ENCODE measurements at regions not wholly inside any gene's neighbourhood (a gene's known extent, or its start where the extent isn't known, plus 50 kb on each side); places are given as distances from the start of the nearest gene placed in this dataset.

DNA sequence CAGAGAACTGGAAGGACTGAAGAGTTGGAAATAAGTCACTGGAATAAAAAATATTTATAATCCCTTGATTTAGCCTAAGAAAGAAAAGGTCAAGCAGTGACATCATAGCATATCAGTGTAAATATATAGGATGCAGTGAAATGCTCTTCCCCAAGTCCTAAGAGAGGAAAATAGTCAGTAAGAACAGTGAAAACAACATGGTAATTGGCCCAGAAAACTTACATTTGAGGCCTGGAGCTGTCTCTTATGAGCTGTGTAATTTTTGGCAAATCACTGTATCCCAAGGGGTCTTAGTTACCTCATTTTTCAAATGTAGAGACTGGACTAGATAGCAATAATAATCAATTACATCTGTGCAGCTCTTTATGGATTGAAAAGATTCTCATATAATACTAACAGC, 255.7 kb upstream of the AR start:
- no peaks in the 10 kb centered on the region for H3K4me1 ChIP-seq (ENCODE audit: control insufficient read depth, low read depth, low read length)
- H3K9ac ChIP-seq (ENCODE audit: low read length): no peak overlapping the region
- no peaks in the 10 kb centered on the region for H3K27me3 ChIP-seq (ENCODE audit: control insufficient read depth, insufficient read depth, low read length)
- no peak overlapping the region for H3K27ac ChIP-seq (ENCODE audit: low read length)
- H3K9me3 ChIP-seq (ENCODE audit: control insufficient read depth, low read depth, low read length): peaks cover 7% of the 10 kb centered on the region
- H3K4me3 ChIP-seq (ENCODE audit: low read length): no peak overlapping the region
- H3K36me3 ChIP-seq (ENCODE audit: control insufficient read depth, low read depth, low read length): no peaks in the 10 kb centered on the region

DNA sequence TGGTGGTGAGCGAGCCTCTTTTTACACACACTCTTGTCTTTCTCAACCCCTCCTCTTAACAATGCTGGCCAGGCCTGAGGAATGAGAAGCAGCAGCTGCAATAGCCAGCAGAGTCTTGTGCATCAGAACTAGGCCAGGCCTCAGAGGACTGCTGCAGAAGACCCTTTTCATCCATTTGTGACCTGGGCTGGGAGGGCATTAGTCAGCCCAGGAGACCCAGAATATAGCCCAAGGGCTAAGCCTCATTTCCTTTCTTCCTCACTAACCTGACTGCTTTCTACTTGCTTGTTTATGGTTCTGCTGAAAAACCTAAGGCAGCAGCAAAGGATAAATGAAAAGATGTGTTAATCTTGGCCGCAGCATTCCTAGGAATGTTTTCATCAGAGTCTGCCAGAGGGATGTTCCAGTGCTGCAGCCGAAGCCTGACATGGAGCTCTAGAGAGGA, 254.7 kb upstream of the AR start:
- Histone ChIP-seq H3K9me3 (ENCODE audit: control insufficient read depth, low read depth, low read length) (peaks cover 7% of the 10 kb centered on the region), H3K27me3 (ENCODE audit: control insufficient read depth, insufficient read depth, low read length) (no peaks in the 10 kb centered on the region), H3K36me3 (ENCODE audit: control insufficient read depth, low read depth, low read length) (no peaks in the 10 kb centered on the region), H3K9ac (ENCODE audit: low read length) (no peak overlapping the region), H3K4me1 (ENCODE audit: control insufficient read depth, low read depth, low read length) (no peaks in the 10 kb centered on the region), H3K27ac (ENCODE audit: low read length) (no peak overlapping the region), H3K4me3 (ENCODE audit: low read length) (no peak overlapping the region)

DNA sequence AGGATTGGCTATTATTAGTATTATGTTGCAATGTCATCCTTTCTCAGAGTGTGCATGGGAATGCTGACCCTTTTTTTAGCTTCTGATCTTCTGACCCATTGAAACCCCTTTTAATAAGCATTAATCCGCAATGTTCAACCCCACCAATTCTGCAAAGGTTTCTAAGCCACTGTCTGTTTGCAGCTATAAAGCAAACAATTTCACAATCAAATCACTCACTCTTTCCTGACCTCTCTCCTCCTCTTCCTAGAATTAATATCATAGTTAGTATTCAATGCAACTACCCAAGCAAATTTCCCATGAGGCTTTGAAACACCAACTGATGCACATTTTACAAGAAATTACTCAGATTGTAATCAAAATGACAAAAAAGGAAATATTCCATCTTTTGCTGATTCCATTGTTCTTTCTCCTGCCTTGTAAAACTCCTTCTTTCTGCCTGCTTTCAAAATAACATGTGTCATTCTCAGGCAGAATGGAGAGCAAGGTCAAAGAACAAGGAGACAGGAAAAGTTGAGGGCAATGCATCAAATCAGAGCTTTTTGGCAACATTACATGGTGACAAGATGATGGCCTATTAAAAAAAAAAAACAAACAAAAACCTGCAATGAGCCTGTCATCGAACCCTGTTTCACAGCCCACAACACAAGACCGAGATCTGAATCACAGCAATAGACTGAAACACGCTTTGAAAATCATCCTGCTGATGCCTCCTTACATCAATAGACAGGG, 253.2 kb upstream of the AR start:
- no peaks in the 10 kb centered on the region for H3K4me1 ChIP-seq (ENCODE audit: control insufficient read depth, low read depth, low read length)
- no peaks in the 10 kb centered on the region for H3K36me3 ChIP-seq (ENCODE audit: control insufficient read depth, low read depth, low read length)
- H3K27me3 ChIP-seq (ENCODE audit: control insufficient read depth, insufficient read depth, low read length): no peaks in the 10 kb centered on the region
- H3K27ac ChIP-seq (ENCODE audit: low read length): no peak overlapping the region
- H3K9me3 ChIP-seq (ENCODE audit: control insufficient read depth, low read depth, low read length): peaks cover 7% of the 10 kb centered on the region
- H3K9ac ChIP-seq (ENCODE audit: low read length): no peak overlapping the region
- H3K4me3 ChIP-seq (ENCODE audit: low read length): no peak overlapping the region

GRCh38 chrX:67295924-67296323, 247.9 kb upstream of the AR start:
- Histone ChIP-seq H3K36me3 (ENCODE audit: control insufficient read depth, low read depth, low read length) (no peaks in the 10 kb centered on the region), H3K4me1 (ENCODE audit: control insufficient read depth, low read depth, low read length) (no peaks in the 10 kb centered on the region), H3K4me3 (ENCODE audit: low read length) (no peak overlapping the region), H3K9me3 (ENCODE audit: control insufficient read depth, low read depth, low read length) (peaks cover 4% of the 10 kb centered on the region), H3K27ac (ENCODE audit: low read length) (no peak overlapping the region), H3K9ac (ENCODE audit: low read length) (no peak overlapping the region), H3K27me3 (ENCODE audit: control insufficient read depth, insufficient read depth, low read length) (no peaks in the 10 kb centered on the region)

- Histone ChIP-seq H3K36me3 (ENCODE audit: control insufficient read depth, low read depth, low read length) (no peaks in the 10 kb centered on the region), H3K4me3 (ENCODE audit: low read length) (no peak overlapping the region), H3K27me3 (ENCODE audit: control insufficient read depth, insufficient read depth, low read length) (no peaks in the 10 kb centered on the region), H3K9ac (ENCODE audit: low read length) (no peak overlapping the region), H3K27ac (ENCODE audit: low read length) (no peak overlapping the region), H3K9me3 (ENCODE audit: control insufficient read depth, low read depth, low read length) (peaks cover 4% of the 10 kb centered on the region), H3K4me1 (ENCODE audit: control insufficient read depth, low read depth, low read length) (no peaks in the 10 kb centered on the region)
Observed at GRCh38 chrX:67296395-67296794, 247.4 kb upstream of the AR start.

GRCh38 chrX:67317725-67318124, 226.1 kb upstream of the AR start:
- peaks cover 7% of the 10 kb centered on the region for H3K9me3 ChIP-seq (ENCODE audit: control insufficient read depth, low read depth, low read length)
- H3K4me3 ChIP-seq (ENCODE audit: low read length): no peak overlapping the region
- no peak overlapping the region for H3K9ac ChIP-seq (ENCODE audit: low read length)
- no peaks in the 10 kb centered on the region for H3K36me3 ChIP-seq (ENCODE audit: control insufficient read depth, low read depth, low read length)
- no peaks in the 10 kb centered on the region for H3K27me3 ChIP-seq (ENCODE audit: control insufficient read depth, insufficient read depth, low read length)
- no peak overlapping the region for H3K27ac ChIP-seq (ENCODE audit: low read length)
- H3K4me1 ChIP-seq (ENCODE audit: control insufficient read depth, low read depth, low read length): no peaks in the 10 kb centered on the region

- Histone ChIP-seq H3K9ac (ENCODE audit: low read length) (no peak overlapping the region), H3K27me3 (ENCODE audit: control insufficient read depth, insufficient read depth, low read length) (no peaks in the 10 kb centered on the region), H3K27ac (ENCODE audit: low read length) (no peak overlapping the region), H3K4me1 (ENCODE audit: control insufficient read depth, low read depth, low read length) (no peaks in the 10 kb centered on the region), H3K4me3 (ENCODE audit: low read length) (no peak overlapping the region), H3K36me3 (ENCODE audit: control insufficient read depth, low read depth, low read length) (no peaks in the 10 kb centered on the region), H3K9me3 (ENCODE audit: control insufficient read depth, low read depth, low read length) (peaks cover 10% of the 10 kb centered on the region)
Observed at GRCh38 chrX:67328476-67328875, 215.3 kb upstream of the AR start.

DNA sequence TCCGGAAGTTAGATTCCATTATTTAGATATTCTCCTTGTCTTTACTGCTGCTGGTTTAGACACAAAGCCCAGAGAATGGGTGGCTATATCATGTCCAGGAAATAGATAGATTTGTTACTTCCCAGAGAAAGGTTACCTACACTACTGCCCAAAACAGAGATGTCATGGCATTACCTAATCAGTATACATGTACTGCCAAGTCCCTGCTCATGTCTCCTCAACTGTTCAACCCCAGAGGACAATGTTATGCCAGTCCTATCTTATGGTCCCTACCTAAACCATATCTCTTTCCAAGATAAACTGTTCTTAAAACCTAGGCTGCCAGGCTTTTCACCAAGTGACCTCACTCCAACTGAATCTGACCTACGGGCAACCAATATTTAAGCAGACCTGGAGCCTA, 209.5 kb upstream of the AR start:
- Histone ChIP-seq H3K27ac (ENCODE audit: low read length) (no peak overlapping the region), H3K9me3 (ENCODE audit: control insufficient read depth, low read depth, low read length) (peaks cover 7% of the 10 kb centered on the region), H3K4me1 (ENCODE audit: control insufficient read depth, low read depth, low read length) (no peaks in the 10 kb centered on the region), H3K4me3 (ENCODE audit: low read length) (no peak overlapping the region), H3K9ac (ENCODE audit: low read length) (no peak overlapping the region), H3K27me3 (ENCODE audit: control insufficient read depth, insufficient read depth, low read length) (no peaks in the 10 kb centered on the region), H3K36me3 (ENCODE audit: control insufficient read depth, low read depth, low read length) (no peaks in the 10 kb centered on the region)

- Histone ChIP-seq H3K9ac (ENCODE audit: low read length) (no peak overlapping the region), H3K4me3 (ENCODE audit: low read length) (no peak overlapping the region), H3K4me1 (ENCODE audit: control insufficient read depth, low read depth, low read length) (no peaks in the 10 kb centered on the region), H3K27ac (ENCODE audit: low read length) (no peak overlapping the region), H3K27me3 (ENCODE audit: control insufficient read depth, insufficient read depth, low read length) (no peaks in the 10 kb centered on the region), H3K9me3 (ENCODE audit: control insufficient read depth, low read depth, low read length) (peaks cover 16% of the 10 kb centered on the region), H3K36me3 (ENCODE audit: control insufficient read depth, low read depth, low read length) (no peaks in the 10 kb centered on the region)
Observed at GRCh38 chrX:67338262-67338661, 205.6 kb upstream of the AR start.

GRCh38 chrX:67342138-67342537, 201.7 kb upstream of the AR start:
- no peaks in the 10 kb centered on the region for H3K4me1 ChIP-seq (ENCODE audit: control insufficient read depth, low read depth, low read length)
- H3K9ac ChIP-seq (ENCODE audit: low read length): no peak overlapping the region
- no peak overlapping the region for H3K4me3 ChIP-seq (ENCODE audit: low read length)
- no peak overlapping the region for H3K27ac ChIP-seq (ENCODE audit: low read length)
- H3K36me3 ChIP-seq (ENCODE audit: control insufficient read depth, low read depth, low read length): no peaks in the 10 kb centered on the region
- H3K9me3 ChIP-seq (ENCODE audit: control insufficient read depth, low read depth, low read length): peaks cover 30% of the 10 kb centered on the region
- H3K27me3 ChIP-seq (ENCODE audit: control insufficient read depth, insufficient read depth, low read length): no peaks in the 10 kb centered on the region

DNA sequence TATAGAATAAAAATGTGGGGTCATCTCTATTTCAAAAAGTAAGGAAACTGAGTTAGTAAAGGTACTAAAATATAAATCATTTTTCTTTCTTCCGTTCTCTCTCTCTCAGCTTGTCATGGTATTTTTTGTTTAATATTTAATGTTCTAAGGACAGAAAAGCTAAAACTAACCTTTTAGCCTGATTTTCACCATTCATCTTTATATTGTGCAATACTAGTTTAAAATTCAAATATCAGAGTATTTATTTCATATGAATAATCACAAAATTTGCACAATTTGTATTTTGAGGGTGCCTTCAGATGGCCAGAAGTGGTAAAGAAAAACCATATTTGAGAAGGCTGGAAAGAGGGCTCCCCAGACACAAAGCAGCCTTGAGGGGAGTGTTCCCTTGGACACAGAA, 197.6 kb upstream of the AR start:
- H3K9me3 ChIP-seq (ENCODE audit: control insufficient read depth, low read depth, low read length): peaks cover 29% of the 10 kb centered on the region
- no peaks in the 10 kb centered on the region for H3K4me1 ChIP-seq (ENCODE audit: control insufficient read depth, low read depth, low read length)
- H3K4me3 ChIP-seq (ENCODE audit: low read length): no peak overlapping the region
- no peaks in the 10 kb centered on the region for H3K36me3 ChIP-seq (ENCODE audit: control insufficient read depth, low read depth, low read length)
- no peaks in the 10 kb centered on the region for H3K27me3 ChIP-seq (ENCODE audit: control insufficient read depth, insufficient read depth, low read length)
- H3K9ac ChIP-seq (ENCODE audit: low read length): no peak overlapping the region
- H3K27ac ChIP-seq (ENCODE audit: low read length): no peak overlapping the region

- H3K9ac ChIP-seq (ENCODE audit: low read length): no peak overlapping the region
- no peaks in the 10 kb centered on the region for H3K27me3 ChIP-seq (ENCODE audit: control insufficient read depth, insufficient read depth, low read length)
- H3K9me3 ChIP-seq (ENCODE audit: control insufficient read depth, low read depth, low read length): peaks cover 25% of the 10 kb centered on the region
- no peak overlapping the region for H3K4me3 ChIP-seq (ENCODE audit: low read length)
- H3K36me3 ChIP-seq (ENCODE audit: control insufficient read depth, low read depth, low read length): no peaks in the 10 kb centered on the region
- H3K4me1 ChIP-seq (ENCODE audit: control insufficient read depth, low read depth, low read length): no peaks in the 10 kb centered on the region
- no peak overlapping the region for H3K27ac ChIP-seq (ENCODE audit: low read length)
Observed at GRCh38 chrX:67346667-67347066, 197.2 kb upstream of the AR start.

All from iPS-18a (cell line).